IPS DF 6.9 (cell line): ENCODE measurements at regions not wholly inside any gene's neighbourhood (a gene's known extent, or its start where the extent isn't known, plus 50 kb on each side); places are given as distances from the start of the nearest gene placed in this dataset.

Source experiments
- DNase-seq: peaks from one replicate; pipeline ENCODE4 v3.0.0-alpha.2; 2013; ENCODE audit warnings: low read depth, low spot score
- H3K27ac ChIP-seq: one replicate; pipeline ENCODE4 v1.5.1; 2013; ENCODE audit warnings: low read length, control low read depth
- H3K27me3 ChIP-seq: 2 replicates; pipeline ENCODE4 v1.6.1; 2013; ENCODE audit warnings: mild to moderate bottlenecking, low read length; ENCODE audit not compliant: control insufficient read depth, insufficient read depth
- H3K36me3 ChIP-seq: 2 replicates; pipeline ENCODE4 v1.6.1; 2013; ENCODE audit warnings: low read length; ENCODE audit not compliant: control insufficient read depth, insufficient read depth
- H3K4me1 ChIP-seq: 2 replicates; pipeline ENCODE4 v1.6.1; 2013; ENCODE audit warnings: low read length; ENCODE audit not compliant: control insufficient read depth, insufficient read depth
- H3K4me3 ChIP-seq: 2 replicates; pipeline ENCODE4 v1.5.1; 2013; ENCODE audit warnings: mild to moderate bottlenecking, low read length
- H3K9me3 ChIP-seq: 2 replicates; pipeline ENCODE4 v1.6.1; 2013; ENCODE audit warnings: low read length, inconsistent platforms; ENCODE audit not compliant: control insufficient read depth, insufficient read depth
- WGBS: extraction: QIAGEN DNeasy Blood & Tissue Kit; methylation state at CpG from one replicate; pipeline ENCODE4 v1.1.7; 2013; ENCODE audit warnings: mixed read lengths, missing lambda C conversion rate; ENCODE audit not compliant: insufficient read length, insufficient coverage; 5-methylcytosine and 5-hydroxymethylcytosine counted together

DNA sequence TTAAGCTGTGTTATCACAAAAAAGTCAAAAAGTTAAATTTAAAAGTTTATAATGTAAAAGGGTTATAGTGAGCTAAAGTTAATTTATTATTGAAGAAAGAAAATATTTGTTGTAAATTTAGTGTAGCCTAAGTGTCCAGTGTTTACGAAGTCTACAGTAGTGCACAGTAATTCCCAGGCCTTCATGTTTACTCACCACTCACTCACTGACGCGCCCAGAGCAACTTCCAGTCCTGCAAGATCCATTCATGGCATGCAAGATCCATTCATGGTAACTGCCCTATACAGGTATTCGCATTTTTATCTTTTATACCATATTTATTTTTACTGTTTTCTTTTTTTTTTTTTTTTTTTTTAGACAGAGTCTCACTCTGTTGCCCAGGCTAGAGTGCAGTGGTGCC, 69.5 kb downstream of the TPRA1 start:
- no peaks in the 10 kb centered on the region for H3K9me3 ChIP-seq

DNA sequence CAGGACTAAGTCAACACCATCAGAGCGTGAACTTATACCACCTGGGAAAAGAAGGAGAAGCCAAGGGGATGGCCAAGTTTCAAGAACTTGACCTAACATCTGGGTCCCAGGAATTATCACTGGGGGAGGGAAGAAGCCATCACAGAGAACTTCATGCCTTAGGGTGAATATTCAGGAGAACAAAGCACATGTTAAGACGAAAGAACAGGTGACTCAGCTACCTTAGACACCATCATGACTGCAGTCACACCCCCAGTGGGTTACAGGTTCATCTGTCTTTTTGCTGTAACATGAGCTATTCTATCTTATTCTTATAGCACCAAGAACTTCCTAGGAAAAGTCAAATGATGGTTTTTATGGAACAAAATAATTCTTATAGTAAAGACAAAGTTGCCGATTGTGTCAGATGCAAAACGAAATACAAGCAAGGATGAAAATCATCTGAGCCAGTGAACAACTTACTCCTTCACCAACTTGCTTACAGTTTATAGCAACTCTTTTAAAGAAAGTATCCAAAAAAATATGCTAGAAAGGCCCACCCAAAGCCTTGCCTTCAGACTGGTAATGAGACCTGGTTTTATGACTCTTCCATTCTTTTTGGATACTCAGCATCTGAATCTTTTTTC, 72.0 kb downstream of the TPRA1 start:
- H3K36me3 ChIP-seq: no peaks in the 10 kb centered on the region
- H3K4me1 ChIP-seq: no peaks in the 10 kb centered on the region
- H3K4me3 ChIP-seq: no peak overlapping the region
- H3K27ac ChIP-seq: no peak overlapping the region
- DNase-seq: no peak
- H3K9me3 ChIP-seq: no peaks in the 10 kb centered on the region
- whole genome bisulfite sequencing: no CpG with 5 or more reads among the region's 4 CpGs
- no peaks in the 10 kb centered on the region for H3K27me3 ChIP-seq

More for the DNA sequence above, 69.5 kb downstream of the TPRA1 start:
- Histone ChIP-seq H3K4me1 (peaks cover 2% of the 10 kb centered on the region; the same call in 1 of the 2 replicates), H3K27ac (no peak overlapping the region), H3K4me3 (no peak overlapping the region), H3K27me3 (no peaks in the 10 kb centered on the region), H3K36me3 (no peaks in the 10 kb centered on the region)
- no peak for DNase-seq
- WGBS: no CpG with 5 or more reads among the region's 4 CpGs

GRCh38 chr3:127512256-127512655, 78.3 kb downstream of the TPRA1 start:
- Histone ChIP-seq H3K27me3 (no peaks in the 10 kb centered on the region), H3K4me3 (no peak overlapping the region), H3K4me1 (no peaks in the 10 kb centered on the region), H3K36me3 (no peaks in the 10 kb centered on the region), H3K27ac (no peak overlapping the region), H3K9me3 (no peaks in the 10 kb centered on the region)
- no peak for DNase-seq
- WGBS: no CpG with 5 or more reads among the region's 3 CpGs

GRCh38 chr3:127501177-127501576, 89.4 kb downstream of the TPRA1 start:
- H3K4me1 ChIP-seq: no peaks in the 10 kb centered on the region
- no peaks in the 10 kb centered on the region for H3K9me3 ChIP-seq
- WGBS: no CpG with 5 or more reads among the region's 1 CpG
- no peaks in the 10 kb centered on the region for H3K36me3 ChIP-seq
- H3K4me3 ChIP-seq: no peak overlapping the region
- no peak overlapping the region for H3K27ac ChIP-seq
- no peak for DNase-seq
- H3K27me3 ChIP-seq: no peaks in the 10 kb centered on the region

DNA sequence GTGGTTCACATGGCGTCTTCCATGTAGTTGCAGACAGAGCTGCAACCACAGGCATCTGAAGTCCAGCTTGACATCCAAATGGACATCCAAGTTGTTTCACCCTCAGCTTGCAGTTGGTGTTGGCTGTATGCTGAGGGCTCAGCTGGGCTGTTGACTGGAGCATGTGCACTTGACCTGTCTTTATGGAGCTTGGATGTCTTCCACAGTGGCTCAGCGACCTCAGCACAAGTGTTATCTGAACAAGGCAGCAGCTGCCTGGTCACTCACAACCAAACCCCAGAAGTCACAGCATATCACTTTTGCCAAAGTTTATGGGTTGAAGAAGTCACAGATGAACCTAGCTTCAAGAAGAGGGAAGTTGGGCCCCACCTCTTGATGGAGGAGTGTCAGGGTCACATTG, 92.9 kb downstream of the TPRA1 start:
- Histone ChIP-seq H3K27ac (no peak overlapping the region), H3K4me1 (no peaks in the 10 kb centered on the region), H3K36me3 (no peaks in the 10 kb centered on the region), H3K27me3 (no peaks in the 10 kb centered on the region), H3K9me3 (peaks cover 3% of the 10 kb centered on the region; the same call in 1 of the 2 replicates), H3K4me3 (no peak overlapping the region)
- DNase-seq: no peak
- no CpG with 5 or more reads among the region's 2 CpGs for WGBS

DNA sequence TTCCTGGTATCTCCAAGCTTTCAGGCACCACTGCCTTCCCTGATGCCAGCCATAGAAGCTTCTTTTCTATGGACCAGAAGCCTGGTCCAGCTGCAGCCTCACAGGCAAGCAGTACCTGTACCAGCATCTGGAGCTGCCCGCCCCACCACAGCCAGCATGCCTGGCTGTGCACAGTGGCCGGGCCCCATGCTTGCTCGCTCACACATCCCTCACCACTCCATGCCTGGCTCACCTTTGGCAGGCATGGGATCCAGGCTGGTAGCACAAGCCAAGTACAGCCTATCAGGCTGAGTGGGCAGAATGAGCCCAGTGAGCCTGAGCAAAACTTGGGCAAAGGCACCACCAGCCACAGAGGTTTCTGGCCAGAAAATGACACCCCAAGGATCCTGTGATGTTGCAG, 93.4 kb downstream of the TPRA1 start:
- peaks cover 3% of the 10 kb centered on the region; the same call in 1 of the 2 replicates for H3K9me3 ChIP-seq
- no peak overlapping the region for H3K27ac ChIP-seq
- DNase-seq: no peak
- no peaks in the 10 kb centered on the region for H3K36me3 ChIP-seq
- no peaks in the 10 kb centered on the region for H3K27me3 ChIP-seq
- WGBS: no CpG with 5 or more reads among the region's 3 CpGs
- H3K4me3 ChIP-seq: no peak overlapping the region
- H3K4me1 ChIP-seq: no peaks in the 10 kb centered on the region

DNA sequence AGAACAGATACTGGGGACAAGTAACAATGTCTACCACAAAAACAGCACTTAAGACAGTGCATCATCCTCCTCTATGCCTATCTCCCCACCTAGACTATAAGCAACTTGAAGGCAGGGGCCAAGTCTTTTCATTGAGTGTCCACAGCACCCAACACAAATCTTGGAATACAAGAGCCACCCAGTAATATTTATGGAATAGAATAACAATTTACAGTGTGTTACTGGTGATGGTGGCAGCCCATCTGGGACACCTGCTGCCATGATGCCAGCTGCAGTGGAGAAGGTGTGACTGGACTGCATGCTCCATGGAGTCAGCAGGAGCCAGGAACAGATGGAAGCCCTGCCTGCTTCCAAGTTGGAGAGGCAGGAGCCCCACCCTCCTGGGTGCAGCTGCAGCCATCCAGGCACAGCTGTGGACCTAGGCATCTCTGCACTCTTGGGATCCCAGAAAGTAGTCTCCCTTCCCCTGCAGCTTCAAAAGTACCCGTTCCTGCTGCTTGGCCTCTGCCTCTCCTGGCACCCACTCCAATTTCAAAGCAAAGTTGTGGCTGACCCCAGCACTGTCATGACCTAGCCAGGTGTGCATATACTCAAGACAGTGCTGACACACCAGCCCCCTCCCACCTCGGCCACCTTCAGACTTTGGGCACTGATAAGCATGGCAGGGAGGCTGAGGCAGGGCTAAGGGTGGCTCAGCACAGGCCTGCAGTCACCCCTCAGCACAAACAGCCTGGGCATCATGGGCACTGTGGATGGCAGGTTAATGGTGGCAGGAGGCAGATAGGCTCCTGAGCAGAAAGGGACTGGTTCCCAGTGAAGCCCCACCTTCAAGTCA, 94.5 kb downstream of the TPRA1 start:
- no peak for DNase-seq
- Histone ChIP-seq H3K9me3 (peaks cover 3% of the 10 kb centered on the region; the same call in 1 of the 2 replicates), H3K27me3 (no peaks in the 10 kb centered on the region), H3K36me3 (no peaks in the 10 kb centered on the region), H3K27ac (no peak overlapping the region), H3K4me3 (no peak overlapping the region), H3K4me1 (no peaks in the 10 kb centered on the region)
- WGBS: no CpG with 5 or more reads among the region's 2 CpGs

DNA sequence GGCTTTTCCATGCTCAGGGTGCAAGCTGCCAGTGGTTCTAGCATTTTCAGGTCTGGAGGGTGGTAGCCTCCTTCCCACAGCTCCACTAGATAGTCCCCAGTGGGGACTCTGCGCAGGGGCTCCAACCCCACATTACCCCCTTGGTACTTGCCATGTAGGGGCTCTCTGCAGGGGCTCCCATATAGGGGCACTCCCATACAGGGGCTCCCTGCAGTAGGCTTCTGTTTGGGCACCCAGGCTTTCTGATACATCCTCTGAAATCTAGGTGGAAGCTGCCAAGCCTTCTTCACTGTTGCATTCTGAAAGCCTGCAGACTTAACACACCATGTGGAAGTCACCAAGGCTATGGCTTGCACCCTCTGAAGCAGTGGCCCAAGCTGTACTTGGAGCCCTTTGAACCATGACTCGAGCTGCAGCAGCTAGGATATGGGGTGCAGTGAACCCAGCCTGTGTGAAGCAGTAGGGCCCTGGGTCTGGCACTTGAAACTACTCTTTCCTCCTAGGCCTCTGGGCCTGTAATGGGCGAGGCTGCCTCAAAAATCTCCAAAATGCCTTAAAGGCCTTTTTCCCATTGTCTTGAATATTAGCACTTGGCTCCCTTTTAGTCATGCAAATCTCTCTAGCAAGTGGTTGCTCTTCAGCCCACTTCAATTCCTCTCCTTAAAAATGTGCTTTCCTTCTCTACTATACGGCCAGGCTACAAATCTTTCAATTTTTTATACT, 96.4 kb downstream of the TPRA1 start:
- no peak overlapping the region for H3K27ac ChIP-seq
- WGBS: no CpG with 5 or more reads among the region's 4 CpGs
- no peak overlapping the region for H3K4me3 ChIP-seq
- no peaks in the 10 kb centered on the region for H3K27me3 ChIP-seq
- no peaks in the 10 kb centered on the region for H3K36me3 ChIP-seq
- no peak for DNase-seq
- H3K9me3 ChIP-seq: peaks cover 3% of the 10 kb centered on the region; the same call in 1 of the 2 replicates
- H3K4me1 ChIP-seq: no peaks in the 10 kb centered on the region

- no CpG with 5 or more reads among the region's 2 CpGs for WGBS
- H3K4me1 ChIP-seq: no peaks in the 10 kb centered on the region
- H3K4me3 ChIP-seq: no peak overlapping the region
- peaks cover 3% of the 10 kb centered on the region; the same call in 1 of the 2 replicates for H3K9me3 ChIP-seq
- no peak overlapping the region for H3K27ac ChIP-seq
- H3K27me3 ChIP-seq: no peaks in the 10 kb centered on the region
- no peak for DNase-seq
- H3K36me3 ChIP-seq: no peaks in the 10 kb centered on the region
These were observed 98.1 kb downstream of the TPRA1 start for GRCh38 chr3:127492426-127492825.

DNA sequence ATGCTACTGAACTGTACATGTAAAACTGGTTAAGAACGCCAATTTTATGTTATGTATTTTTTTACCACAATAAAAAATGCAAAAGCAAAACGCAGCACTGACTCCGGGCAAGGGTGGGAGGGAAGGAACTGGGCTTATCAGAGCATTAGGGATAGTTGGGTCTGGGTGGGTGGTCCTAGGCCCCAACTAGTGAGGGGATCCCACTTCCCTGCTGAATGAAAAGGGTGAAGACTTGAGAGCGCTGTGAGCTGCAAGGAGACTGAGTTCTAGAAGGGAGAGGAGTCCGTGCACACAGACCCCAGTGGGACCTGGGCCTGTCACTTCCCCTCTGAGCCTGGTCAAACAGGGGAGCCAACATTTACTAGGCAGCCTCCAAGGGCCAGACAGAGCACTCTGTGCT, 98.6 kb downstream of the TPRA1 start:
- Histone ChIP-seq H3K9me3 (peaks cover 3% of the 10 kb centered on the region; the same call in 1 of the 2 replicates), H3K27me3 (no peaks in the 10 kb centered on the region), H3K4me3 (no peak overlapping the region), H3K4me1 (no peaks in the 10 kb centered on the region), H3K27ac (no peak overlapping the region), H3K36me3 (no peaks in the 10 kb centered on the region)
- WGBS: no CpG with 5 or more reads among the region's 5 CpGs
- no peak for DNase-seq
